T-helper 17 cell (primary cell): ENCODE measurements at regions not wholly inside any gene's neighbourhood (a gene's known extent, or its start where the extent isn't known, plus 50 kb on each side); places are given as distances from the start of the nearest gene placed in this dataset.
"Not testable (repeated sequence)": the region's sequence is repeated elsewhere in the genome, so short reads cannot be mapped to it uniquely, and the experiment has no call there.

ENCODE experiments used
- ATAC-seq: fragments of 150-1000 bp; cut with Tn5 transposase; 2 replicates; pipeline ENCODE4 v1.10.0; 2021; ENCODE audit warnings: mild to moderate bottlenecking, moderate library complexity
- DNase-seq, 3 donors: peaks; one replicate each; pipeline versions ENCODE4 v3.0.0 to v3.0.0-alpha.2; 2020 to 2021
- H3K9me3 ChIP-seq: one replicate; pipeline ENCODE4 v1.7.0; 2013; ENCODE audit warnings: low read length, mild to moderate bottlenecking; ENCODE audit not compliant: control insufficient read depth, poor library complexity, severe bottlenecking
- H3K27ac Mint-ChIP-seq: one replicate; pipeline ENCODE4 v1.8.0; 2022; ENCODE audit warnings: mild to moderate bottlenecking, moderate library complexity, mixed read lengths
- H3K27me3 Mint-ChIP-seq: one replicate; pipeline ENCODE4 v1.8.0; 2022; ENCODE audit warnings: mixed read lengths
- H3K36me3 Mint-ChIP-seq: one replicate; pipeline ENCODE4 v1.8.0; 2022; ENCODE audit warnings: low read depth, mixed read lengths
- H3K4me1 Mint-ChIP-seq: one replicate; pipeline ENCODE4 v1.8.0; 2022; ENCODE audit warnings: mild to moderate bottlenecking, mixed read lengths
- H3K4me3 Mint-ChIP-seq: one replicate; pipeline ENCODE4 v1.8.0; 2022; ENCODE audit warnings: mild to moderate bottlenecking, moderate library complexity, mixed read lengths

- not testable (repeated sequence) for ATAC-seq, H3K9me3 ChIP-seq, DNase-seq, H3K4me1 Mint-ChIP-seq, H3K27me3 Mint-ChIP-seq, H3K36me3 Mint-ChIP-seq
- Mint-ChIP-seq H3K4me3 (peak overlapping the region; percentile 45), H3K27ac (peak overlapping the region; percentile 63)
These were observed 54.1 kb upstream of the NBPF9 start for GRCh38 chr1:149157409-149157808.

- DNase-seq, H3K9me3 ChIP-seq, H3K27me3 Mint-ChIP-seq, ATAC-seq, H3K27ac Mint-ChIP-seq, H3K36me3 Mint-ChIP-seq, H3K4me1 Mint-ChIP-seq, H3K4me3 Mint-ChIP-seq: not testable (repeated sequence)
These were observed 55.0 kb upstream of the NBPF9 start for GRCh38 chr1:149158308-149158707.

GRCh38 chr1:149163063-149163444 is 59.7 kb upstream of the NBPF9 start:
- H3K9me3 ChIP-seq, H3K4me1 Mint-ChIP-seq, H3K27ac Mint-ChIP-seq, H3K27me3 Mint-ChIP-seq, H3K36me3 Mint-ChIP-seq, H3K4me3 Mint-ChIP-seq, DNase-seq: not testable (repeated sequence)
- ATAC-seq: peak; percentile 90

GRCh38 chr1:149174765-149175164 is 71.4 kb upstream of the NBPF9 start:
- H3K27me3 Mint-ChIP-seq, H3K27ac Mint-ChIP-seq, H3K9me3 ChIP-seq, H3K4me1 Mint-ChIP-seq, H3K36me3 Mint-ChIP-seq, ATAC-seq: not testable (repeated sequence)
- peak overlapping the region; percentile 73 for H3K4me3 Mint-ChIP-seq
- DNase-seq: peak in 1 of 3 donors; percentile 6

GRCh38 chr1:149175812-149176211 is 72.5 kb upstream of the NBPF9 start:
- peak in 1 of 3 donors; percentile 4 for DNase-seq
- not testable (repeated sequence) for H3K27ac Mint-ChIP-seq, H3K4me1 Mint-ChIP-seq, ATAC-seq, H3K9me3 ChIP-seq, H3K4me3 Mint-ChIP-seq, H3K27me3 Mint-ChIP-seq, H3K36me3 Mint-ChIP-seq

- H3K4me3 Mint-ChIP-seq: peak overlapping the region; percentile 85
- DNase-seq: peak; percentile 52 to 69 (median 62)
- H3K4me1 Mint-ChIP-seq, ATAC-seq, H3K27me3 Mint-ChIP-seq, H3K9me3 ChIP-seq, H3K36me3 Mint-ChIP-seq: not testable (repeated sequence)
- H3K27ac Mint-ChIP-seq: peak overlapping the region; percentile 93
These were observed 73.3 kb upstream of the NBPF9 start for GRCh38 chr1:149176453-149177316.

GRCh38 chr1:149190742-149191141 is 87.4 kb upstream of the NBPF9 start:
- not testable (repeated sequence) for ATAC-seq

GRCh38 chr1:149196651-149197050 is 93.3 kb upstream of the NBPF9 start:
- not testable (repeated sequence) for H3K36me3 Mint-ChIP-seq, DNase-seq, H3K27ac Mint-ChIP-seq, H3K9me3 ChIP-seq, H3K4me3 Mint-ChIP-seq, H3K27me3 Mint-ChIP-seq, ATAC-seq
- H3K4me1 Mint-ChIP-seq: peaks cover 11% of the 10 kb centered on the region

More at GRCh38 chr1:149190742-149191141, 87.4 kb upstream of the NBPF9 start:
- not testable (repeated sequence) for H3K36me3 Mint-ChIP-seq, H3K9me3 ChIP-seq, H3K4me3 Mint-ChIP-seq, DNase-seq, H3K27ac Mint-ChIP-seq, H3K4me1 Mint-ChIP-seq, H3K27me3 Mint-ChIP-seq

GRCh38 chr1:149200567-149200966 is 97.2 kb upstream of the NBPF9 start:
- H3K27ac Mint-ChIP-seq, H3K36me3 Mint-ChIP-seq, H3K4me3 Mint-ChIP-seq, H3K9me3 ChIP-seq, DNase-seq, H3K27me3 Mint-ChIP-seq: not testable (repeated sequence)
- peak; percentile 30 for ATAC-seq
- peaks cover 12% of the 10 kb centered on the region for H3K4me1 Mint-ChIP-seq

- ATAC-seq, H3K27ac Mint-ChIP-seq: not testable (repeated sequence)
These were observed 98.9 kb upstream of the NBPF9 start for GRCh38 chr1:149202283-149202682.

GRCh38 chr1:149204396-149204795 is 101.0 kb upstream of the NBPF9 start:
- not testable (repeated sequence) for H3K36me3 Mint-ChIP-seq, H3K4me3 Mint-ChIP-seq, H3K27me3 Mint-ChIP-seq, ATAC-seq, H3K9me3 ChIP-seq, DNase-seq, H3K27ac Mint-ChIP-seq, H3K4me1 Mint-ChIP-seq

More at GRCh38 chr1:149202283-149202682, 98.9 kb upstream of the NBPF9 start:
- H3K4me1 Mint-ChIP-seq, DNase-seq, H3K27me3 Mint-ChIP-seq, H3K36me3 Mint-ChIP-seq, H3K4me3 Mint-ChIP-seq, H3K9me3 ChIP-seq: not testable (repeated sequence)

GRCh38 chr1:149208836-149209235 is 105.5 kb upstream of the NBPF9 start:
- H3K4me3 Mint-ChIP-seq, H3K27ac Mint-ChIP-seq, H3K27me3 Mint-ChIP-seq, H3K36me3 Mint-ChIP-seq, DNase-seq, H3K9me3 ChIP-seq, H3K4me1 Mint-ChIP-seq, ATAC-seq: not testable (repeated sequence)

- peak; percentile 40 for ATAC-seq
These were observed 108.5 kb upstream of the NBPF9 start for GRCh38 chr1:149211757-149212420.

GRCh38 chr1:149212946-149213345 is 109.6 kb upstream of the NBPF9 start:
- not testable (repeated sequence) for H3K27ac Mint-ChIP-seq, H3K4me3 Mint-ChIP-seq, H3K4me1 Mint-ChIP-seq, H3K9me3 ChIP-seq, ATAC-seq, DNase-seq, H3K36me3 Mint-ChIP-seq, H3K27me3 Mint-ChIP-seq

More at GRCh38 chr1:149211757-149212420, 108.5 kb upstream of the NBPF9 start:
- not testable (repeated sequence) for H3K36me3 Mint-ChIP-seq, H3K27ac Mint-ChIP-seq, H3K4me1 Mint-ChIP-seq, H3K27me3 Mint-ChIP-seq, H3K4me3 Mint-ChIP-seq, H3K9me3 ChIP-seq, DNase-seq
